ENCODE measurements at regions not wholly inside any gene's neighbourhood (a gene's known extent, or its start where the extent isn't known, plus 50 kb on each side); places are given as distances from the start of the nearest gene placed in this dataset.

DNA sequence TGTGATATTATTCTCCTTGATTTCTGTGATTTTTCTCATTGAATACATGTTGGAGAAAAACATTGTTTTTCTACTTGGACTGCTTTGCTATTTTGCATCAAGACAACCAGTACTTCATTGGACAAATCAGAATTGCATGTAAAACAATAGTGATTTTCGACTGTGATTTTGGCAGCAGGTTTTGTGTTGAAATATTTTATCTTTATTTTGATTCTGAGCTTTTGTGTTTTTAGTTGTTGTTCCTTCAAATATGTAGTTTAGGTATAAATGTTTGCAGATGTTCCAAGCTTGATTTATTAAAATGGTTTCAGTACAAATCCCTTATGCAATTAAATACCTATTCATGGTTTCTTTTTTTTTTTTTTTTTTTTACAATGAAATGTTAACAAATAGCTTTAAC lies 754.1 kb downstream of the DOK5 start:
- Mint-ChIP-seq H3K4me3 (ENCODE audit: unreplicated experiment) (no peak overlapping the region), H3K27ac (ENCODE audit: unreplicated experiment) (no peak overlapping the region), H3K27me3 (ENCODE audit: low read depth) (no peaks in the 10 kb centered on the region), H3K9me3 (ENCODE audit: low read depth) (peaks cover 18% of the 10 kb centered on the region), H3K4me1 (ENCODE audit: low read depth) (no peaks in the 10 kb centered on the region), H3K36me3 (ENCODE audit: low read depth) (no peaks in the 10 kb centered on the region)
- TF ChIP-seq, protein P1, sequence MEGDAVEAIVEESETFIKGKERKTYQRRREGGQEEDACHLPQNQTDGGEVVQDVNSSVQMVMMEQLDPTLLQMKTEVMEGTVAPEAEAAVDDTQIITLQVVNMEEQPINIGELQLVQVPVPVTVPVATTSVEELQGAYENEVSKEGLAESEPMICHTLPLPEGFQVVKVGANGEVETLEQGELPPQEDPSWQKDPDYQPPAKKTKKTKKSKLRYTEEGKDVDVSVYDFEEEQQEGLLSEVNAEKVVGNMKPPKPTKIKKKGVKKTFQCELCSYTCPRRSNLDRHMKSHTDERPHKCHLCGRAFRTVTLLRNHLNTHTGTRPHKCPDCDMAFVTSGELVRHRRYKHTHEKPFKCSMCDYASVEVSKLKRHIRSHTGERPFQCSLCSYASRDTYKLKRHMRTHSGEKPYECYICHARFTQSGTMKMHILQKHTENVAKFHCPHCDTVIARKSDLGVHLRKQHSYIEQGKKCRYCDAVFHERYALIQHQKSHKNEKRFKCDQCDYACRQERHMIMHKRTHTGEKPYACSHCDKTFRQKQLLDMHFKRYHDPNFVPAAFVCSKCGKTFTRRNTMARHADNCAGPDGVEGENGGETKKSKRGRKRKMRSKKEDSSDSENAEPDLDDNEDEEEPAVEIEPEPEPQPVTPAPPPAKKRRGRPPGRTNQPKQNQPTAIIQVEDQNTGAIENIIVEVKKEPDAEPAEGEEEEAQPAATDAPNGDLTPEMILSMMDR (IDR thresholded peaks at IDR 0.05), result no peak
- DNase-seq (ENCODE audit: low spot score), result no peak

- peaks cover 39% of the 10 kb centered on the region for H3K9me3 Mint-ChIP-seq (ENCODE audit: low read depth)
- H3K36me3 Mint-ChIP-seq (ENCODE audit: low read depth), result no peaks in the 10 kb centered on the region
- no peak for DNase-seq (ENCODE audit: low spot score)
- no peaks in the 10 kb centered on the region for H3K27me3 Mint-ChIP-seq (ENCODE audit: low read depth)
- H3K4me1 Mint-ChIP-seq (ENCODE audit: low read depth), result no peaks in the 10 kb centered on the region
- no peak overlapping the region for H3K27ac Mint-ChIP-seq (ENCODE audit: unreplicated experiment)
- TF ChIP-seq, protein P1 (IDR thresholded peaks at IDR 0.05), result no peak
- H3K4me3 Mint-ChIP-seq (ENCODE audit: unreplicated experiment), result no peak overlapping the region
Observed at GRCh38 chr20:55216525-55217242, 741.3 kb downstream of the DOK5 start.

- H3K36me3 Mint-ChIP-seq (ENCODE audit: low read depth), result no peaks in the 10 kb centered on the region
- TF ChIP-seq, protein P1 (IDR thresholded peaks at IDR 0.05), result no peak
- H3K4me1 Mint-ChIP-seq (ENCODE audit: low read depth), result no peaks in the 10 kb centered on the region
- H3K27ac Mint-ChIP-seq (ENCODE audit: unreplicated experiment), result no peak overlapping the region
- H3K27me3 Mint-ChIP-seq (ENCODE audit: low read depth), result no peaks in the 10 kb centered on the region
- no peak overlapping the region for H3K4me3 Mint-ChIP-seq (ENCODE audit: unreplicated experiment)
- peaks cover 30% of the 10 kb centered on the region for H3K9me3 Mint-ChIP-seq (ENCODE audit: low read depth)
- no peak for DNase-seq (ENCODE audit: low spot score)
Observed at GRCh38 chr20:55213653-55214052, 738.3 kb downstream of the DOK5 start.

- Mint-ChIP-seq H3K4me3 (ENCODE audit: unreplicated experiment) (no peak overlapping the region), H3K9me3 (ENCODE audit: low read depth) (peaks cover 20% of the 10 kb centered on the region)
- TF ChIP-seq, protein P1 (IDR thresholded peaks at IDR 0.05), result no peak
Observed at GRCh38 chr20:55211481-55211880, 736.1 kb downstream of the DOK5 start.

GRCh38 chr20:55205665-55206064 lies 730.3 kb downstream of the DOK5 start:
- H3K27ac Mint-ChIP-seq (ENCODE audit: unreplicated experiment), result no peak overlapping the region
- no peak for DNase-seq (ENCODE audit: low spot score)
- no peaks in the 10 kb centered on the region for H3K36me3 Mint-ChIP-seq (ENCODE audit: low read depth)
- H3K4me1 Mint-ChIP-seq (ENCODE audit: low read depth), result no peaks in the 10 kb centered on the region
- TF ChIP-seq, protein P1 (IDR thresholded peaks at IDR 0.05), result no peak
- H3K9me3 Mint-ChIP-seq (ENCODE audit: low read depth), result peaks cover 4% of the 10 kb centered on the region
- no peak overlapping the region for H3K4me3 Mint-ChIP-seq (ENCODE audit: unreplicated experiment)
- no peaks in the 10 kb centered on the region for H3K27me3 Mint-ChIP-seq (ENCODE audit: low read depth)

More at GRCh38 chr20:55211481-55211880, 736.1 kb downstream of the DOK5 start:
- Mint-ChIP-seq H3K4me1 (ENCODE audit: low read depth) (no peaks in the 10 kb centered on the region), H3K27me3 (ENCODE audit: low read depth) (no peaks in the 10 kb centered on the region), H3K27ac (ENCODE audit: unreplicated experiment) (no peak overlapping the region), H3K36me3 (ENCODE audit: low read depth) (no peaks in the 10 kb centered on the region)
- DNase-seq (ENCODE audit: low spot score), result no peak

Measured in chondrocyte (in vitro differentiated cells).